ENCODE measurements at regions not wholly inside any gene's neighbourhood (a gene's known extent, or its start where the extent isn't known, plus 50 kb on each side); places are given as distances from the start of the nearest gene placed in this dataset.

GRCh38 chr7:155962968-155963300 is 150.7 kb upstream of the SHH start:
- Histone ChIP-seq H2AFZ (no peak overlapping the region), H3K27ac (ENCODE audit: low read depth) (no peak overlapping the region), H3K36me3 (ENCODE audit: insufficient read depth) (no peaks in the 10 kb centered on the region), H3K4me3 (no peak overlapping the region), H3K4me1 (ENCODE audit: insufficient read depth) (no peaks in the 10 kb centered on the region), H3K9me2 (ENCODE audit: insufficient read depth) (no peaks in the 10 kb centered on the region), H4K20me1 (replicated peaks; ENCODE audit: insufficient read depth) (no peaks in the 10 kb centered on the region), H3F3A (replicated peaks; ENCODE audit: low read depth) (no peaks in the 10 kb centered on the region), H3K27me3 (ENCODE audit: insufficient read depth) (no peaks in the 10 kb centered on the region), H3K4me2 (no peak overlapping the region), H3K79me2 (replicated peaks; ENCODE audit: insufficient read depth) (no peaks in the 10 kb centered on the region)
- Mint-ChIP-seq H3K36me3 (ENCODE audit: low read depth) (no peaks in the 10 kb centered on the region), H3K4me3 (no peak overlapping the region), H3K9me3 (no peaks in the 10 kb centered on the region), H3K27me3 (ENCODE audit: insufficient read depth, low read depth, poor library complexity) (peaks cover 5% of the 10 kb centered on the region), H3K27ac (no peak overlapping the region), H3K4me1 (no peaks in the 10 kb centered on the region)
- TF ChIP-seq JUNB (IDR thresholded peaks at IDR 0.05; ENCODE audit: unreplicated experiment) (no peak), ZNF331 (CRISPR knock-in tag; IDR thresholded peaks at IDR 0.05; ENCODE audit: low read depth) (no peak), CREB1 (CRISPR knock-in tag; IDR thresholded peaks at IDR 0.05; ENCODE audit: low read depth) (no peak), ZNF462 (CRISPR knock-in tag; IDR thresholded peaks at IDR 0.05) (no peak)
- DNase-seq (ENCODE audit: low spot score) (no peak), ATAC-seq (no peak)

- Histone ChIP-seq H3K27ac (ENCODE audit: low read depth) (no peak overlapping the region), H4K20me1 (replicated peaks; ENCODE audit: insufficient read depth) (no peaks in the 10 kb centered on the region), H3K4me3 (no peak overlapping the region), H3K79me2 (replicated peaks; ENCODE audit: insufficient read depth) (no peaks in the 10 kb centered on the region), H3K36me3 (ENCODE audit: insufficient read depth) (no peaks in the 10 kb centered on the region), H3F3A (replicated peaks; ENCODE audit: low read depth) (no peaks in the 10 kb centered on the region), H3K27me3 (ENCODE audit: insufficient read depth) (no peaks in the 10 kb centered on the region), H2AFZ (no peak overlapping the region), H3K4me1 (ENCODE audit: insufficient read depth) (no peaks in the 10 kb centered on the region), H3K9me2 (ENCODE audit: insufficient read depth) (no peaks in the 10 kb centered on the region), H3K4me2 (no peak overlapping the region)
- no peaks in the 10 kb centered on the region for H3K9me3 Mint-ChIP-seq
- H3K4me1 Mint-ChIP-seq = no peaks in the 10 kb centered on the region
- no peak overlapping the region for H3K4me3 Mint-ChIP-seq
- ATAC-seq (no peak), DNase-seq (ENCODE audit: low spot score) (no peak)
- peaks cover 5% of the 10 kb centered on the region for H3K27me3 Mint-ChIP-seq (ENCODE audit: insufficient read depth, low read depth, poor library complexity)
- H3K36me3 Mint-ChIP-seq (ENCODE audit: low read depth) = no peaks in the 10 kb centered on the region
- TF ChIP-seq STAT1 (IDR thresholded peaks at IDR 0.05; ENCODE audit: unreplicated experiment) (no peak), EZH2phosphoT487 (IDR thresholded peaks at IDR 0.05; ENCODE audit: unreplicated experiment) (no peak), REST (IDR thresholded peaks at IDR 0.05; ENCODE audit: unreplicated experiment) (no peak), POLR2AphosphoS5 (IDR thresholded peaks at IDR 0.05; ENCODE audit: low read depth) (no peak), EZH2 (IDR thresholded peaks at IDR 0.05; ENCODE audit: low read depth, unreplicated experiment) (no peak), CREB1 (CRISPR knock-in tag; IDR thresholded peaks at IDR 0.05; ENCODE audit: low read depth) (no peak), CTCF (conservative IDR thresholded peaks at IDR 0.05; ENCODE audit: low read depth in 2 of 2) (no peak)
- H3K27ac Mint-ChIP-seq = no peak overlapping the region
These were observed 150.1 kb upstream of the SHH start for GRCh38 chr7:155962191-155962967.

Data from GM23338 (cell line).